Endodermal cell (in vitro differentiated cells): ENCODE measurements at regions not wholly inside any gene's neighbourhood (a gene's known extent, or its start where the extent isn't known, plus 50 kb on each side); places are given as distances from the start of the nearest gene placed in this dataset.
"Not testable (repeated sequence)": the region's sequence is repeated elsewhere in the genome, so short reads cannot be mapped to it uniquely, and the experiment has no call there.

Experiments used
- DNase-seq: peaks from one replicate; pipeline ENCODE4 v3.0.0-alpha.2; 2017
- H3K27ac ChIP-seq: 2 replicates; pipeline ENCODE4 v1.5.1; 2013; ENCODE audit warnings: mild to moderate bottlenecking, low read depth, low read length, moderate library complexity
- H3K27me3 ChIP-seq: 2 replicates; pipeline ENCODE4 v1.6.1; 2013; ENCODE audit warnings: mild to moderate bottlenecking, low read length, moderate library complexity; ENCODE audit not compliant: insufficient read depth, control insufficient read depth, poor library complexity, severe bottlenecking
- H3K36me3 ChIP-seq: 2 replicates; pipeline ENCODE4 v1.7.0; 2013; ENCODE audit warnings: mild to moderate bottlenecking, low read length, moderate library complexity; ENCODE audit not compliant: control insufficient read depth, insufficient read depth
- H3K4me1 ChIP-seq: one replicate; pipeline ENCODE4 v1.7.0; 2013; ENCODE audit warnings: low read length; ENCODE audit not compliant: control insufficient read depth, insufficient read depth
- H3K4me3 ChIP-seq: 2 replicates; pipeline ENCODE4 v1.5.1; 2013; ENCODE audit warnings: mild to moderate bottlenecking, low read length, moderate library complexity
- H3K9ac ChIP-seq: 2 replicates; pipeline ENCODE4 v1.6.1; 2013; ENCODE audit warnings: mild to moderate bottlenecking, low read length, moderate library complexity; ENCODE audit not compliant: poor library complexity, severe bottlenecking; ENCODE audit errors: extremely low read depth
- H3K9me3 ChIP-seq: 2 replicates; pipeline ENCODE4 v1.6.1; 2013; ENCODE audit warnings: mild to moderate bottlenecking, low read length, moderate library complexity; ENCODE audit not compliant: control insufficient read depth
- H3K27ac Mint-ChIP-seq: 2 replicates; pipeline ENCODE4 v1.8.0; 2020; ENCODE audit warnings: mixed read lengths
- H3K27me3 Mint-ChIP-seq: 2 replicates; pipeline ENCODE4 v1.8.0; 2021; ENCODE audit warnings: mild to moderate bottlenecking, mixed read lengths; ENCODE audit not compliant: insufficient read depth
- H3K36me3 Mint-ChIP-seq: 2 replicates; pipeline ENCODE4 v1.8.0; 2020; ENCODE audit warnings: low read depth, mixed read lengths
- H3K4me1 Mint-ChIP-seq: 2 replicates; pipeline ENCODE4 v1.8.0; 2020; ENCODE audit warnings: mixed read lengths
- H3K4me3 Mint-ChIP-seq: 2 replicates; pipeline ENCODE4 v1.8.0; 2020; ENCODE audit warnings: mild to moderate bottlenecking, moderate library complexity, mixed read lengths
- H3K9me3 Mint-ChIP-seq: 2 replicates; pipeline ENCODE4 v1.8.0; 2020; ENCODE audit warnings: mild to moderate bottlenecking, mixed read lengths
- CTCF ChIP-seq: fragments of 200-600 bp; sonication (generic); conservative IDR thresholded peaks from 2 replicates; pipeline ENCODE4 v1.5.0; 2021; ENCODE audit warnings: antibody characterized with exemption, mild to moderate bottlenecking
- WGBS, 2 experiments: methylation state at CpG; one replicate each; pipeline versions ENCODE4 v1.1.5 to v1.1.7; 2013; ENCODE audit warnings: missing lambda C conversion rate in 2 of 2, mixed read lengths in 1 of 2; ENCODE audit not compliant: insufficient coverage in 1 of 2, insufficient read length in 1 of 2; 5-methylcytosine and 5-hydroxymethylcytosine counted together

- Mint-ChIP-seq H3K4me3 (no peak overlapping the region), H3K27ac (no peak overlapping the region), H3K9me3 (peaks cover 32% of the 10 kb centered on the region), H3K27me3 (no peaks in the 10 kb centered on the region), H3K36me3 (peaks cover 12% of the 10 kb centered on the region), H3K4me1 (peaks cover 17% of the 10 kb centered on the region)
- Histone ChIP-seq H3K36me3 (no peaks in the 10 kb centered on the region), H3K4me1 (no peaks in the 10 kb centered on the region), H3K9ac (no peak overlapping the region), H3K27ac (no peak overlapping the region), H3K9me3 (no peaks in the 10 kb centered on the region), H3K27me3 (no peaks in the 10 kb centered on the region), H3K4me3 (no peak overlapping the region)
- TF ChIP-seq CTCF, result no peak
- DNase-seq, result no peak
- 74% methylated on average over 2 of the region's 2 CpGs; no CpG with 5 or more reads in 1 of the 2 experiments for WGBS, 2 experiments
Observed at GRCh38 chrX:86981326-86981879, 536.2 kb upstream of the KLHL4 start.

- peaks cover 17% of the 10 kb centered on the region for H3K4me1 Mint-ChIP-seq
- peaks cover 21% of the 10 kb centered on the region for H3K9me3 Mint-ChIP-seq
- not testable (repeated sequence) for H3K27me3 ChIP-seq, H3K4me3 ChIP-seq, H3K4me3 Mint-ChIP-seq, H3K9ac ChIP-seq, H3K27ac Mint-ChIP-seq, H3K36me3 Mint-ChIP-seq, H3K27ac ChIP-seq, H3K36me3 ChIP-seq, H3K9me3 ChIP-seq, H3K4me1 ChIP-seq, H3K27me3 Mint-ChIP-seq, DNase-seq
- 95% methylated on average over 4 of the region's 4 CpGs; no CpG with 5 or more reads in 1 of the 2 experiments for WGBS, 2 experiments
Observed at GRCh38 chrX:86987351-86987750, 530.3 kb upstream of the KLHL4 start.

- Histone ChIP-seq H3K9me3 (no peaks in the 10 kb centered on the region), H3K4me3 (no peak overlapping the region), H3K4me1 (no peaks in the 10 kb centered on the region), H3K27me3 (no peaks in the 10 kb centered on the region), H3K9ac (no peak overlapping the region), H3K36me3 (no peaks in the 10 kb centered on the region), H3K27ac (no peak overlapping the region)
- H3K4me3 Mint-ChIP-seq, result no peak overlapping the region
- no peak for DNase-seq
- H3K36me3 Mint-ChIP-seq, result no peaks in the 10 kb centered on the region
- H3K9me3 Mint-ChIP-seq, result peaks cover 19% of the 10 kb centered on the region
- peaks cover 13% of the 10 kb centered on the region for H3K4me1 Mint-ChIP-seq
- no peak overlapping the region for H3K27ac Mint-ChIP-seq
- no peaks in the 10 kb centered on the region for H3K27me3 Mint-ChIP-seq
- TF ChIP-seq CTCF, result no peak
Observed at GRCh38 chrX:87003031-87003430, 514.6 kb upstream of the KLHL4 start.

GRCh38 chrX:87005183-87005582 lies 512.4 kb upstream of the KLHL4 start:
- TF ChIP-seq CTCF, result no peak
- 100% methylated on average over 1 to 3 of the region's 3 CpGs for WGBS, 2 experiments
- Mint-ChIP-seq H3K27me3 (no peaks in the 10 kb centered on the region), H3K4me3 (no peak overlapping the region), H3K27ac (no peak overlapping the region), H3K36me3 (no peaks in the 10 kb centered on the region), H3K4me1 (peaks cover 13% of the 10 kb centered on the region), H3K9me3 (peaks cover 19% of the 10 kb centered on the region)
- H3K27ac ChIP-seq, result no peak overlapping the region
- H3K9ac ChIP-seq, result no peak overlapping the region
- no peaks in the 10 kb centered on the region for H3K9me3 ChIP-seq
- DNase-seq, result no peak
- no peak overlapping the region for H3K4me3 ChIP-seq
- H3K27me3 ChIP-seq, result no peaks in the 10 kb centered on the region
- H3K4me1 ChIP-seq, result no peaks in the 10 kb centered on the region
- no peaks in the 10 kb centered on the region for H3K36me3 ChIP-seq
